Fibroblast of lung (primary cell): ENCODE measurements at regions not wholly inside any gene's neighbourhood (a gene's known extent, or its start where the extent isn't known, plus 50 kb on each side); places are given as distances from the start of the nearest gene placed in this dataset.

Experiments used
- DNase-seq, 2 donors: peaks; one replicate each; pipeline versions ENCODE4 v3.0.0 to v3.0.0-alpha.2; 2010; ENCODE audit warnings: low read depth in 2 of 2
- H2AFZ ChIP-seq: 2 replicates; pipeline ENCODE4 v1.5.1; 2012; ENCODE audit warnings: low read length, control low read depth, inconsistent platforms
- H3K27ac ChIP-seq: 2 replicates; pipeline ENCODE4 v1.5.1; 2011; ENCODE audit warnings: low read length, control low read depth; ENCODE audit not compliant: insufficient read depth
- H3K27me3 ChIP-seq: 2 replicates; pipeline ENCODE4 v1.5.1; 2011; ENCODE audit warnings: mild to moderate bottlenecking, low read length; ENCODE audit not compliant: control insufficient read depth, insufficient read depth
- H3K36me3 ChIP-seq: 2 replicates; pipeline ENCODE4 v1.5.1; 2011; ENCODE audit warnings: low read length; ENCODE audit not compliant: control insufficient read depth, insufficient read depth
- H3K4me1 ChIP-seq: 2 replicates; pipeline ENCODE4 v1.5.1; 2011; ENCODE audit warnings: low read length; ENCODE audit not compliant: control insufficient read depth, insufficient read depth; ENCODE audit errors: extremely low read depth
- H3K4me2 ChIP-seq: 2 replicates; pipeline ENCODE4 v1.5.1; 2011; ENCODE audit warnings: low read length, control low read depth; ENCODE audit not compliant: insufficient read depth; ENCODE audit errors: extremely low read depth
- H3K4me3 ChIP-seq, 4 experiments: fragments of 200-600 bp in 1 of 4; sonication (generic) in 1 of 4; replicated peaks in 1 of 4; 2 replicates each; pipeline ENCODE4 v1.5.1; 2011 to 2016; ENCODE audit warnings: low read length in 4 of 4, low read depth in 3 of 4, mild to moderate bottlenecking in 3 of 4, control low read depth in 2 of 4, inconsistent platforms in 1 of 4, mixed read lengths in 1 of 4; ENCODE audit not compliant: insufficient read depth in 1 of 4; ENCODE audit errors: control extremely low read depth in 1 of 4
- H3K79me2 ChIP-seq: 2 replicates; pipeline ENCODE4 v1.5.1; 2012; ENCODE audit warnings: mild to moderate bottlenecking, low read length, inconsistent platforms; ENCODE audit not compliant: control insufficient read depth, insufficient read depth
- H3K9ac ChIP-seq: 2 replicates; pipeline ENCODE4 v1.5.1; 2011; ENCODE audit warnings: mild to moderate bottlenecking, low read length, control low read depth; ENCODE audit not compliant: insufficient read depth
- H3K9me3 ChIP-seq: 2 replicates; pipeline ENCODE4 v1.5.1; 2012; ENCODE audit warnings: low read depth, low read length; ENCODE audit not compliant: control insufficient read depth, insufficient read depth
- H4K20me1 ChIP-seq: 2 replicates; pipeline ENCODE4 v1.5.1; 2011; ENCODE audit warnings: low read length; ENCODE audit not compliant: control insufficient read depth, insufficient read depth; ENCODE audit errors: extremely low read depth
- CTCF ChIP-seq, 2 donors: IDR thresholded peaks in 1 of 2; conservative IDR thresholded peaks in 1 of 2; 1 replicate in 1 of 2; 2 replicates in 1 of 2; pipeline ENCODE4 v1.5.1; 2011 to 2012; ENCODE audit warnings: low read length in 2 of 2, control low read depth in 1 of 2, inconsistent platforms in 1 of 2, low read depth in 1 of 2, mild to moderate bottlenecking in 1 of 2
- EZH2 ChIP-seq: IDR thresholded peaks from 2 replicates; pipeline ENCODE4 v1.5.1; 2012; ENCODE audit warnings: low read length, control low read depth, mild to moderate bottlenecking; ENCODE audit errors: missing control alignments

- Histone ChIP-seq H3K27me3 (no peaks in the 10 kb centered on the region), H3K4me2 (no peak overlapping the region), H3K27ac (no peak overlapping the region), H3K4me3 (no peak overlapping the region), H3K9me3 (no peaks in the 10 kb centered on the region), H3K4me1 (no peaks in the 10 kb centered on the region), H4K20me1 (no peaks in the 10 kb centered on the region), H3K79me2 (no peaks in the 10 kb centered on the region), H3K36me3 (no peaks in the 10 kb centered on the region), H2AFZ (no peak overlapping the region), H3K9ac (no peak overlapping the region)
- TF ChIP-seq CTCF (conservative IDR thresholded peaks at IDR 0.05 in 1 of 2, IDR thresholded peaks at IDR 0.05 in 1 of 2; ENCODE audit: low read depth in 1 of 2, low read length in 2 of 2) (no peak), EZH2 (no peak)
- DNase-seq: no peak
Observed at GRCh38 chr6:166728884-166729530, 102.0 kb upstream of the RPS6KA2 start.

GRCh38 chr6:166726201-166726600 lies 99.2 kb upstream of the RPS6KA2 start:
- Histone ChIP-seq H2AFZ (no peak overlapping the region), H3K9me3 (no peaks in the 10 kb centered on the region), H4K20me1 (no peaks in the 10 kb centered on the region), H3K4me1 (no peaks in the 10 kb centered on the region), H3K27ac (no peak overlapping the region), H3K4me3 (no peak overlapping the region), H3K27me3 (no peaks in the 10 kb centered on the region), H3K4me2 (no peak overlapping the region), H3K9ac (no peak overlapping the region), H3K36me3 (no peaks in the 10 kb centered on the region), H3K79me2 (no peaks in the 10 kb centered on the region)
- no peak for DNase-seq
- TF ChIP-seq CTCF (conservative IDR thresholded peaks at IDR 0.05 in 1 of 2, IDR thresholded peaks at IDR 0.05 in 1 of 2; ENCODE audit: low read depth in 1 of 2, low read length in 2 of 2): no peak
- no peak for TF ChIP-seq EZH2

GRCh38 chr6:166725571-166725970 lies 98.5 kb upstream of the RPS6KA2 start:
- H3K27ac ChIP-seq: no peak overlapping the region
- H3K4me1 ChIP-seq: no peaks in the 10 kb centered on the region
- H3K4me3 ChIP-seq: no peak overlapping the region
- TF ChIP-seq EZH2: no peak
- no peak for TF ChIP-seq CTCF (conservative IDR thresholded peaks at IDR 0.05 in 1 of 2, IDR thresholded peaks at IDR 0.05 in 1 of 2; ENCODE audit: low read depth in 1 of 2, low read length in 2 of 2)
- H3K4me2 ChIP-seq: no peak overlapping the region
- no peaks in the 10 kb centered on the region for H3K36me3 ChIP-seq
- no peaks in the 10 kb centered on the region for H3K79me2 ChIP-seq
- no peak overlapping the region for H3K9ac ChIP-seq
- H2AFZ ChIP-seq: no peak overlapping the region
- H4K20me1 ChIP-seq: no peaks in the 10 kb centered on the region
- DNase-seq: no peak
- no peaks in the 10 kb centered on the region for H3K9me3 ChIP-seq
- H3K27me3 ChIP-seq: no peaks in the 10 kb centered on the region
